GM21576 (cell line): ENCODE measurements at regions not wholly inside any gene's neighbourhood (a gene's known extent, or its start where the extent isn't known, plus 50 kb on each side); places are given as distances from the start of the nearest gene placed in this dataset.

ENCODE experiments used
- ATAC-seq: cut with Tn5 transposase; IDR thresholded peaks from one replicate; pipeline ENCODE4 v1.9.1; 2021; ENCODE audit warnings: mild to moderate bottlenecking, moderate library complexity; ENCODE audit not compliant: unreplicated experiment

DNA sequence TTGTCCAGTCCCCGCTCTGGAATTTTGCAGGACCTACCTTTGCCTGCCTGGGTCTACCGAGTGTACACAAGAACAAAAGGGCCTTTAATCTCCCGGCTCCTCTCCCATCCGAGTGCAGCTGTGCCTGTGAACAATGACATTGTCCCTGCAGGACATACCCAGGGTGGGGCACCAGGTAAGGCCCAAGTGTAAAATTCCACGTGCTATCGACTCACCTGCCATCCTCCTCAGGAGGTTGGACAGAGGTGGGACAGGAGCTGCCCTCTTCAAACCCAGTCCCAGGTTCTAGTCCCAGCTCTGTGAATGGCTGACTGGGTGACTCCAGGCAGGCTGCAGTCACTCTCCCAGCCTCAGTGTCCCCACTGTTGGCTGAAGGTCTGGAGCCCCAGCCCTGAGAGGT, 159.6 kb upstream of the ALDH1B1 start:
- no peak for ATAC-seq

DNA sequence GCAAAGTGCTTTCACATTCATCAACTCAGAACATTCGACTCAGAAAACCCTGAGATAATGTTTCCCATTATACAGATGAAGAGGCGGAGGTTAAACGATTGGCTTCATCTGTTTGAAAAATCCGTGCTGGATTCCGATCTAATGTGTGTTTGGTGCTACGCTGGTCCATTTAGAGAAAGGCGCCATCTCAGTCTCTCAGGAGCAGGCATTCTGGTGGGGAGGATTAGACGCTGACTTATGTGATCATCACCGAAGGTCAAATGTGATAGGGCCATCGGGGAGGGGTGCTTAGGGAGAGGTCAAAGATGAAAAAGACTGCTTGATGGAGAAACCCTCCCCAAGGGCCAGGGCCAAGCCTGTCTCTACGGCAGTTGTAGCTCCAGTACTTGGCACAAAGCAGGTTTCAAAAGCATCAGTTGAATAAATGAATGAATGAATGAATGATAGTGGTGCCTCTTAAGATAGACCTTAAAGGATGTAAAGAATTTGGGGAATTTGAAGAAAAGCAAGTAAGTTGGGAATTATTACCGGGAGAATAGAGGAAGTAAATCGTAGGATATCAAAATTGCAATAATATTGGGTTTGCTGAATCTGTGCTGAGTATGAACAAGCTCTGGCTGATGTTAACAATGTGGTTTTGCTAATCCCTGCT, 160.6 kb upstream of the SHB start:
- no peak for ATAC-seq

- ATAC-seq: no peak
Measured at GRCh38 chr9:38229104-38229500, 160.1 kb upstream of the SHB start.

- no peak for ATAC-seq
Measured at GRCh38 chr9:38228331-38229103, 159.5 kb upstream of the SHB start.

GRCh38 chr9:38227656-38228055, 158.6 kb upstream of the SHB start:
- ATAC-seq: no peak

- no peak for ATAC-seq
Measured at GRCh38 chr9:38227061-38227540, 158.1 kb upstream of the SHB start.

GRCh38 chr9:38226491-38226951, 157.5 kb upstream of the SHB start:
- ATAC-seq: no peak

GRCh38 chr9:38224941-38225340, 155.9 kb upstream of the SHB start:
- ATAC-seq: no peak

DNA sequence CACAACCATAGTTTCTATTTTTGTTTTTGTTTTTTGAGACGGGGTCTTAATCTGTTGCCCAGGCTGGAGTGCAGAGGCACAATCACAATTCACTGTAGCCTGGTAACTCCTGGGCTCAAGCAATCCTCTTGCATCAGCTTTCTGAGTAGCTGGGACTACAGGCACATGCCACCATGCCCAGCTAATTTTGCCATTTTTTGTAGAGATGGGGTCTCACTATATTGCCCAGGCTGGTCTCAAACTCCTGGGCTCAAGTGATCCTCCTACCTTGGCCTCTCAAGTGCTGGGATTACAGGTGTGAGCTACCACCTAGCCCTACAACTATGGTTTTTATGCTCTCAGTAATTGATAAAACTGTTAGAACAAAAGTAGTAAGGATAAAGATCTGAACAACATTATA, 147.5 kb upstream of the SHB start:
- ATAC-seq: no peak

- ATAC-seq: no peak
Measured at GRCh38 chr9:38215465-38215864, 146.4 kb upstream of the SHB start.

GRCh38 chr9:38214432-38214831, 145.4 kb upstream of the SHB start:
- no peak for ATAC-seq

DNA sequence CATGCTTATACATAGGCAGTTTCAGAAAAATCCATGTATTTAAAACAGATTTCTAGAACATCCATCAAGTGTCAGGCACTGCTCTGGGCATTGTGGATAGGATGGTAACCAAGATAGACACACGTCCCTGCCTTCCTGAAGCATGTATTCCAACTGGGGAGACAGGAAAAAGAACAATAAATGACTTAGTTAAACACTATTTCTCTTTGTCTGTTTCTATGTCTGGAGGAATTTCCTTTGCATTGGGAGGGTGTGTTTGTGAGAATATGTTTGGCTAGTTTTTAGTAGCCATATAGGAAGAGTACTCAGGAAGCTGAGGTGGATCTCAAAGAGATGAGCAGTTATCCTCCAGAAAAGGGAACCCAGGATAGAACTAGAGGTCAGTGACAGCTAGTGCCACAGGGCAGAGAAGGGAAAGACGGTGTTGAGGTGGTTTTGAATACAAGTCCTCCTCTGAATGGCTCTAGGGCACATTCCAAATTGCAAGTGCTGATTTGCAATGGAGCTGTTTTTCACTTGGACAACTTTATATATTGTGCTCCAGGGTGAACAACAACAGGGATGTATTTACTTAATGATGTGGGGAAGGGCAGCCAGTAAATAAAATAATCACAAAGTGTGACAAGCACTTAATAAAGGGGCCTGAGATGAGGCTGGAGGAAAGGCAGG, 144.7 kb upstream of the SHB start:
- ATAC-seq: no peak

DNA sequence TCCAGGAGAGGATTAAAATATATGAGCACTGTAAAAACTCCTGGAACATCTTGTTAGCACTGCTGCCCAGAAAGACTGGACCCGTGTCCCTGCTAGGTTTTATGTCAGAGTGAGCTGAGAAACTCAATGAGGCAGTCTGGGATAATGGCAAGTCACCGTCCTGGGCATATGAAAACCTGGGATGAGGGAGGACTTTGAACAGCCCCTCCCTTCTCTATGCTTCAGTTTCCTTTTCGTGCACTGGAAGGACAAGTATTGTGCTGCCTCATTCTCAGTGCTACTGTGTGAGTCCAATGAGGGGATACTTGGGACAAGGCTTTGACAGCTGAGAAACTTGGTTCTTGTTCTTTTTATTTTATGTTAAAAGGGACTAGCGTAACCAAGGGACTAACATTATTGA, 143.0 kb upstream of the SHB start:
- no peak for ATAC-seq

GRCh38 chr9:38211002-38211401, 142.0 kb upstream of the SHB start:
- no peak for ATAC-seq

DNA sequence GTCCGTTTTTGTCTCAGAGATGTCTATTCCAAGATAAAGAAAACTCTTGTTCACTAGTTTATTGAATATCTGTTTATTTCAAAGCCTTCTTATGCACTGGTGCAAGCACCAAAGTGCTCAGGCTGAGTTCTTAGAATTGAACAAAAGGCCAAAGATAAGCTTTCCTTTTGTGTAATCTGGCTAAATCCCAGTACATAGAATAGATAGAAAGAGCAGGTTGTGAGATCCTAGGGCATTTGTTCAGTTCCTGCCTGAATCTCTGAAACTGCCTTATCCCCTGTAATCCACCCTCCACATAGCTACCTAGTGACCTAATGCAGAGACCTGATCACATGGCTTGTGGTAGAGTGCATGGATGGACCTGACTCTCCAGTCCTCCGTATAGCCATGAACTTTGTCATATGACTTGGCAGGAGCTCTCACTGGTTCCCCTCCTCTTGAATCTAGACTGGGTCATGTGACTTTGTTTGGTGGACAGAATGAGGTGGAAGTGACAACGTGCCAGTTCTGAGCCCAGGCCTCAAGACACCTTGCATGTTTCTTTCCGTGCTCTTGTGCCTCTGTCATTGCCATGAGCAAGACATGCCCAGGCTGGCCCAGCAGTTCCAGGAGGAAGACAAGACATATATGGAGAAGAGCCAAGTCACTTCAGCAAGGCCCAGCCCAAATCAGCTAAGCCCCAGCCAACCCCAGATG, 139.3 kb upstream of the SHB start:
- ATAC-seq: no peak

DNA sequence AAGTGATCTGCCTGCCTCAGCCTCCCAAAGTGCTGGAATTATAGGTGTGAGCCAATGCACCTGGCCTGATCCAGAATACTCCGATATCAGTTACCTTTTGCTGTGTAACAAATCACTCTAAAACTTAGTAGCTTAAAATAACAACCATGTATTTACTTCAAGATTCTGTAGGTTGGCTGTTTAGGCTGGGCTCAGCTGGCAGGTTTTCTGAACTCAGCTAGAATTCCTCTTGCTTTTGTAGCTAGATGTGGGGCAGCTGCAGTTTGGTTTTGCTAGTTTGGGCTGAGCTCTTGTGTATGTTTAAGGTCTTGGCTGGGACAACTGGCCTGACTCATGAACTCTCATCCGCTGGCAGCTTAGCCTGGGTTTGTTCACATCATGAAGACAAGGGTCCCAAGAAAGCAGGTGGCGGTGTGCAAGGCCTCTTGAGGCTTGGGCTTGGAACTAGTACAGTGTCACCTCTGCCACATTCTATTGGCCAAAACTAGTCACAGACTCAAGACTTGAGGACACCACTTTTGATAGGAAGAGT, 138.3 kb upstream of the SHB start:
- ATAC-seq: no peak

DNA sequence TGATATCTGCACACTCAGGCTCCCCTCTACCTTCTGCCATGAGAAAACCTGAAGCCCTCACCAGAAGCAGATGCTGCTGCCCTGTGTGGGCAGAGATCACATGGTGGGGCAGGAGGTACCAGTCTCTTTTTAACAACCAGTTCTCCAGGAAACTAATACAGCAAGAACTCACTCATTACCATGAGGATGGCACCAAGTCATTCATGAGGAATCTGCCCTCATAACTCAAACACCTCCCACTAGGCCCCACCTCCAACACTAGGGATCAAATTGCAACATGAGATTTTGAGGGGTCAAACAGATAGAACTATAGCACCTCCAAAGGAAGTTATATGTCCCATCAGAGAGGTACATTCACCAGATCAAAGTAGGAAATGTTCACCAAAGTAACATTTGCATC, 136.3 kb upstream of the SHB start:
- ATAC-seq: no peak

DNA sequence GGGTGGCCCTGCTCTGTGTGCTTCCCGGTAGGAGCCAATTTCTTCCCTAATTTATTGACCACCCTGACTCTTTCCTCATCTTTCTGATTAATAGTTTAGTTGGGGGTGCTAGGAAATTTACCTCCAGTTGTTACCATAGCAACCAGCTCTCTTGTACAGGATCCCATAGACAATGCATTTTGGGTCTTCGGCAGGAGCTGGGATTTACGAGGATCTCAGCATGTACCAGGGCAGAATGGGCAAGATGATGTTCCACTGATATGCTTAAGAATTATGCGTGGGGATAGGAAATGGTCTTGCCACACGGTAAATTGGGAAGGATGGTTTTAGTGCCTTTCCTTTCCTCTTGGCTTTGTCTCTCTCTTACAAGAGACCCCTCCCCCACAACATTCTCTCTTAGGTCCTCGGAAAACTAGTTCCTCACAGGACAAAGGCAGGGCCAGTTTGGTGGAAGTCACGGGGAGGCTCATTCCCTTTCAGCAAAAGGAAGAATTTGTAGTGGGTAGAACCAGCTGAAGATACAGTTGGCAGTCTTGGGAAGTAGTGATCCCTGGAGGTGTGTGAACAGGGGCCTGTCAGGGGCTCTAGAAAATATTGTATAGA, 133.4 kb upstream of the SHB start:
- ATAC-seq: no peak

DNA sequence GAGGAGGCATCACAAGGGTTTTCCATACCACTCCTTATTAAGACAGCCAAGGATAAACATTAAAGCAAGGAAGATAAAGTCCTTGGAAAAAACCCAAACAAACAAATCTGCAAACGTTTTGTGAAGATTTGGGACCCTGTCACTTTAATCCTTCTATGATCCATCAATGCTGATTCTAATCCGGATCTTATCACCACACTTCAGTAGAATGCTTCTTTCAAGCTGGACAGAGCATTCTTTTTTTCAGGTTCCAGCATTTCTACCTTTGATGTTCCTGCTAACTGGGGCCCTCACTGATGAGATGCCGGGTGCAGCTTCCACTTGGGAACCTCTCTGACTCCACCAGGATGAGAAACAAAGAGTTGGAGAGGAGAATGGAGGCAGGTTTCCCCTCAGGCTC, 132.8 kb upstream of the SHB start:
- no peak for ATAC-seq

GRCh38 chr9:38200431-38200830, 131.4 kb upstream of the SHB start:
- no peak for ATAC-seq

- ATAC-seq: no peak
Measured at GRCh38 chr9:38198140-38198539, 129.1 kb upstream of the SHB start.
